ENCODE measurements at regions not wholly inside any gene's neighbourhood (a gene's known extent, or its start where the extent isn't known, plus 50 kb on each side); places are given as distances from the start of the nearest gene placed in this dataset.

- H3K36me3 ChIP-seq, result no peaks in the 10 kb centered on the region
- DNase-seq, result no peak
- H3K9me3 ChIP-seq, result peaks cover 0 to 8% (median 0%) of the 10 kb centered on the region in 4 donors
- H3K27me3 ChIP-seq, result no peaks in the 10 kb centered on the region
- no peak overlapping the region for H3K4me3 ChIP-seq
- no peaks in the 10 kb centered on the region for H3K4me1 ChIP-seq
- TF ChIP-seq POLR2A (IDR thresholded peaks at IDR 0.05), result no peak
- TF ChIP-seq, protein P1, sequence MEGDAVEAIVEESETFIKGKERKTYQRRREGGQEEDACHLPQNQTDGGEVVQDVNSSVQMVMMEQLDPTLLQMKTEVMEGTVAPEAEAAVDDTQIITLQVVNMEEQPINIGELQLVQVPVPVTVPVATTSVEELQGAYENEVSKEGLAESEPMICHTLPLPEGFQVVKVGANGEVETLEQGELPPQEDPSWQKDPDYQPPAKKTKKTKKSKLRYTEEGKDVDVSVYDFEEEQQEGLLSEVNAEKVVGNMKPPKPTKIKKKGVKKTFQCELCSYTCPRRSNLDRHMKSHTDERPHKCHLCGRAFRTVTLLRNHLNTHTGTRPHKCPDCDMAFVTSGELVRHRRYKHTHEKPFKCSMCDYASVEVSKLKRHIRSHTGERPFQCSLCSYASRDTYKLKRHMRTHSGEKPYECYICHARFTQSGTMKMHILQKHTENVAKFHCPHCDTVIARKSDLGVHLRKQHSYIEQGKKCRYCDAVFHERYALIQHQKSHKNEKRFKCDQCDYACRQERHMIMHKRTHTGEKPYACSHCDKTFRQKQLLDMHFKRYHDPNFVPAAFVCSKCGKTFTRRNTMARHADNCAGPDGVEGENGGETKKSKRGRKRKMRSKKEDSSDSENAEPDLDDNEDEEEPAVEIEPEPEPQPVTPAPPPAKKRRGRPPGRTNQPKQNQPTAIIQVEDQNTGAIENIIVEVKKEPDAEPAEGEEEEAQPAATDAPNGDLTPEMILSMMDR (IDR thresholded peaks at IDR 0.05), result no peak
- H3K27ac ChIP-seq, result no peak overlapping the region
These were observed 124.1 kb upstream of the SFSWAP start for GRCh38 chr12:131586761-131587160.

GRCh38 chr12:131587565-131587964 is 123.3 kb upstream of the SFSWAP start:
- Histone ChIP-seq H3K27me3 (no peaks in the 10 kb centered on the region), H3K4me3 (no peak overlapping the region), H3K36me3 (no peaks in the 10 kb centered on the region), H3K4me1 (no peaks in the 10 kb centered on the region), H3K27ac (no peak overlapping the region), H3K9me3 (peaks cover 0 to 8% (median 0%) of the 10 kb centered on the region in 4 donors)
- no peak for TF ChIP-seq POLR2A (IDR thresholded peaks at IDR 0.05)
- TF ChIP-seq, protein P1 (IDR thresholded peaks at IDR 0.05), result no peak
- DNase-seq, result peak in 1 of 3 donors; percentile 28

DNA sequence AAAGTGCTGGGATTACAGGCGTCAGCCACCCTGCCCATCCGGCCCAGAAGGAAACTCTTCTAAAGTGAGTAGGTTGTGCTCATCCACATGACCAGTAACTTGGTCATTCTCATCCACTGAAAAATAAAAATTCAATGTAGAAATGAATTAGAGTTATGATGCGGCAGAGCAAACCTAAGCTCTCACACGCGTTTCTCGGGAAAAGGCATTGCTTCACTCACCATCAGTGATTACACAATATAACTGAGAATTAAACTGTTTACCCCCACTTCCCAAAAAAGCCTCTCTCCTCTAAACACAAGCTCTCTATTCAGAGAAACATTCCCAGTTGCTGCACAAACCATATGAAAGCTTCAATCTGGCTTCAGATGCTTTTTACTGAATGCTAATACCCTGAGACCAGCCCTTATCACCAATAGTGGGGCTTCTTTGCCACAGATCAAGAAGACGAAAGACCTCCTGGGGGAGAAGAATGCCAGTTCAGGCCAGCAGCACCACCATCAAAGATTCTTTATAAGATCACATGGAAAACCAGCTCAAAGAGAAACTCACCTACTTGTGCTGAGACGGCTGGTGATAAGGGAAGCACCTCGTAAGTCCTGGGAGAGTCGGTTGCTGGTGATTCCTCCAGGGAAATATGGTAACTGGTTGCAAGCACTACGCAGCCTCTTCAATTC is 121.5 kb upstream of the SFSWAP start:
- Histone ChIP-seq H3K4me3 (no peak overlapping the region), H3K36me3 (no peaks in the 10 kb centered on the region), H3K9me3 (peaks cover 0 to 8% (median 0%) of the 10 kb centered on the region in 4 donors), H3K27me3 (no peaks in the 10 kb centered on the region), H3K4me1 (no peaks in the 10 kb centered on the region), H3K27ac (no peak overlapping the region)
- DNase-seq, result no peak
- TF ChIP-seq POLR2A (IDR thresholded peaks at IDR 0.05), result no peak

DNA sequence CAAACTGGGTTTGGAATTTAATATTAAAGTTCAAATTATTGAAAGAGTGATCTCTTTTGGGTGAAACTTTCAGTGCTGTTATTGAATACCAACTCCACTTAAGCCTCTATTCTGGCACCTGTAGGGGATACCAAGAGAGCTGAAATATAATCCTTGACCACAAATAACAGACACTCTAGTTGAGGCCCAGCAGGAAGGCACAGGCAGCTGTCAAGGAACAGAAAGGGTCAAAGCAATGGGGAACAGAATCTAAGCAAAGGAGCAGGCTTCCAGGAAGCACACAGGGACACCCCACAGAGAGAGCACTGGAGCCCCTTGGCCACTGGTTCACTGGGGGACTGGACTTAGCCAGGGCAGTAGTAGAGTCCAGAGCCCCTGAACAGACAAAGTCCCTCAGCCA is 120.9 kb upstream of the SFSWAP start:
- H3K4me3 ChIP-seq, result no peak overlapping the region
- no peaks in the 10 kb centered on the region for H3K36me3 ChIP-seq
- H3K27me3 ChIP-seq, result no peaks in the 10 kb centered on the region
- TF ChIP-seq POLR2A (IDR thresholded peaks at IDR 0.05), result no peak
- TF ChIP-seq, protein P1 (IDR thresholded peaks at IDR 0.05), result no peak
- peaks cover 0 to 8% (median 0%) of the 10 kb centered on the region in 4 donors for H3K9me3 ChIP-seq
- DNase-seq, result no peak
- H3K27ac ChIP-seq, result no peak overlapping the region
- no peaks in the 10 kb centered on the region for H3K4me1 ChIP-seq

DNA sequence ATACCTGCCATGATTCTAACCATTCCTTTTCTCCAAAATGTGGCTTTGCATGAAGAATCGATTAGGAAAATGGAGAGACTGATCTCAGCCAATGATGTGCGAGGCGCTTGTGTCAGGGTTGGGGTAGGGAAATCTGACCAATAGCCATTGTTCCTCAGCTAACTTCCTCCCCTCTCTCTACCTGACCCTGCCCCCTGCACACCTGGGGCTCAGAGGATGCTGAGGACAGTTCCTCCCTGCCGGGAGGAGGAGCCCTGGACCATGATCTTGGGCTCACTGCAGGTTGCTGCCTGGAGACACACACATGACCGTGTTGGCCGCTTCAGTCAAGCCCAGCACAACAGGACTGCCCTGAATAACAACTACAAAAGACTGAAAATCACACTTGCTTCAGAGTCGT is 119.8 kb upstream of the SFSWAP start:
- no peak for DNase-seq
- Histone ChIP-seq H3K27me3 (no peaks in the 10 kb centered on the region), H3K27ac (no peak overlapping the region), H3K9me3 (peaks cover 0 to 8% (median 0%) of the 10 kb centered on the region in 4 donors), H3K4me1 (no peaks in the 10 kb centered on the region), H3K4me3 (no peak overlapping the region), H3K36me3 (no peaks in the 10 kb centered on the region)
- TF ChIP-seq POLR2A (IDR thresholded peaks at IDR 0.05), result no peak
- TF ChIP-seq, protein P1 (IDR thresholded peaks at IDR 0.05), result no peak

- Histone ChIP-seq H3K4me1 (no peaks in the 10 kb centered on the region), H3K36me3 (no peaks in the 10 kb centered on the region), H3K27me3 (no peaks in the 10 kb centered on the region), H3K9me3 (peaks cover 0 to 1% (median 0%) of the 10 kb centered on the region in 4 donors), H3K27ac (no peak overlapping the region), H3K4me3 (no peak overlapping the region)
- DNase-seq, result no peak
- TF ChIP-seq POLR2A (IDR thresholded peaks at IDR 0.05), result no peak
- TF ChIP-seq, protein P1 (IDR thresholded peaks at IDR 0.05), result no peak
These were observed 118.9 kb upstream of the SFSWAP start for GRCh38 chr12:131591714-131592709.
